ENCODE measurements at regions not wholly inside any gene's neighbourhood (a gene's known extent, or its start where the extent isn't known, plus 50 kb on each side); places are given as distances from the start of the nearest gene placed in this dataset.

- TF ChIP-seq CTCF (IDR thresholded peaks at IDR 0.05): no peak
- no peak for TF ChIP-seq POLR2A (IDR thresholded peaks at IDR 0.05)
Measured at GRCh38 chr4:186881521-186882220, 158.0 kb upstream of the FAT1 start.

Measured in body of pancreas (tissue), 4 donors.